Adrenal gland (tissue), 9 donors: ENCODE measurements at regions not wholly inside any gene's neighbourhood (a gene's known extent, or its start where the extent isn't known, plus 50 kb on each side); places are given as distances from the start of the nearest gene placed in this dataset.
"Not testable (repeated sequence)": the region's sequence is repeated elsewhere in the genome, so short reads cannot be mapped to it uniquely, and the experiment has no call there.

Source experiments
- DNase-seq, 7 donors: peaks; one replicate each; pipeline ENCODE4 v3.0.0-alpha.2; 2019 to 2020
- H3K27ac ChIP-seq, 5 donors: fragments of 200-600 bp; sonication (generic) in 4 of 5; 1 replicate in 3 of 5; 2 replicates in 2 of 5; pipeline versions ENCODE4 v1.5.1 to v1.8.0; 2016 to 2020; ENCODE audit warnings: mild to moderate bottlenecking in 1 of 5
- H3K27me3 ChIP-seq: fragments of 200-600 bp; 2 replicates; pipeline ENCODE4 v1.8.0; 2021
- H3K36me3 ChIP-seq, 2 donors: fragments of 200-600 bp; replicated peaks in 1 of 2; 1 replicate in 1 of 2; 2 replicates in 1 of 2; pipeline versions ENCODE4 v1.5.1 to v1.8.0; 2018 to 2022
- H3K4me1 ChIP-seq, 2 donors: fragments of 200-600 bp; replicated peaks in 1 of 2; 1 replicate in 1 of 2; 2 replicates in 1 of 2; pipeline versions ENCODE4 v1.5.1 to v1.8.0; 2018 to 2021
- H3K4me3 ChIP-seq, 4 donors: fragments of 200-600 bp; sonication (generic) in 3 of 4; one replicate each; pipeline ENCODE4 v1.5.1; 2016 to 2018
- H3K9me3 ChIP-seq, 3 donors: fragments of 200-600 bp; sonication (generic) in 1 of 3; replicated peaks in 1 of 3; 1 replicate in 2 of 3; 2 replicates in 1 of 3; pipeline versions ENCODE4 v1.5.1 to v1.8.0; 2016 to 2021
- POLR2A ChIP-seq, 2 donors: fragments of 450-650 bp; IDR thresholded peaks; one replicate each; pipeline ENCODE4 v1.6.1; 2017; ENCODE audit warnings: antibody characterized with exemption in 2 of 2, mild to moderate bottlenecking in 2 of 2, moderate library complexity in 1 of 2
- WGBS, 4 donors: extraction: QIAGEN DNeasy Blood & Tissue Kit in 2 of 4; methylation state at CpG; one replicate each; pipeline versions ENCODE4 v1.1.5 to v1.1.7; 2013 to 2017; 5-methylcytosine and 5-hydroxymethylcytosine counted together
- intact Hi-C, 2 donors: fragments of 100-400 bp; cut with DNase I; formaldehyde crosslinking; loops; one replicate each; pipeline versions ENCODE4 v1.14.1 to v1.15.0; 2022 to 2023
- TF ChIP-seq, protein P1 (sequence below), 6 experiments: fragments of 450-650 bp in 4 of 6; fragments of 200-600 bp in 2 of 6; sonication (generic) in 1 of 6; IDR thresholded peaks; 1 replicate in 5 of 6; 2 replicates in 1 of 6; pipeline versions ENCODE4 v1.5.1 to v1.8.0; 2016 to 2021; ENCODE audit warnings: antibody characterized with exemption in 6 of 6, mild to moderate bottlenecking in 2 of 6, moderate library complexity in 1 of 6
- donor health status: healthy with polysubstance abuse.
- donor health status: Bipolar disorder and iron deficiency.
- donor health status: DM: yes; HTN: yes; CAD: no.
- donor health status: DM: no; HTN: no; CAD: no.
- donor health status: DM: no; HTN: no; CAD: no.

DNA sequence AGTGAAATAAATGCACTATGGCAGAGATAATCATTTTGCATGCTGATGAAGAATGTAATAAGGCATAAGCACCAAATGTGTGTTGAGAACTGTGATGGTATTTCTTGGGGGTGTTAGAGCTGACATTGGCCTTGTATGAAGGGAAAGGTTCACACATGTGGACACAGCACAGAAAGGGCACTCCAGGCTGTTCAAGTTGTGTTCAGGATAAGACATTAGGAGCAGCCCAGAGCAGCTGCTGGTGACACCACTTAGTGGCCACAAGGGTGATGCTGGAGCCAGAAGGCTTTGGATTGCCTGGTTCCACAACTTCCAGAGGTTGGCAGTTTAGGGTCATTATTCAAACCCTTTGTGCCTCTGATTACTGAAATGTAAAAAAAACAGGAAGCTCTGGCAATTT lies 155.4 kb downstream of the GOLGA6L6 start:
- H3K27ac ChIP-seq, result no peak overlapping the region
- H3K27me3 ChIP-seq, result no peaks in the 10 kb centered on the region
- no peaks in the 10 kb centered on the region for H3K4me1 ChIP-seq
- TF ChIP-seq, protein P1, sequence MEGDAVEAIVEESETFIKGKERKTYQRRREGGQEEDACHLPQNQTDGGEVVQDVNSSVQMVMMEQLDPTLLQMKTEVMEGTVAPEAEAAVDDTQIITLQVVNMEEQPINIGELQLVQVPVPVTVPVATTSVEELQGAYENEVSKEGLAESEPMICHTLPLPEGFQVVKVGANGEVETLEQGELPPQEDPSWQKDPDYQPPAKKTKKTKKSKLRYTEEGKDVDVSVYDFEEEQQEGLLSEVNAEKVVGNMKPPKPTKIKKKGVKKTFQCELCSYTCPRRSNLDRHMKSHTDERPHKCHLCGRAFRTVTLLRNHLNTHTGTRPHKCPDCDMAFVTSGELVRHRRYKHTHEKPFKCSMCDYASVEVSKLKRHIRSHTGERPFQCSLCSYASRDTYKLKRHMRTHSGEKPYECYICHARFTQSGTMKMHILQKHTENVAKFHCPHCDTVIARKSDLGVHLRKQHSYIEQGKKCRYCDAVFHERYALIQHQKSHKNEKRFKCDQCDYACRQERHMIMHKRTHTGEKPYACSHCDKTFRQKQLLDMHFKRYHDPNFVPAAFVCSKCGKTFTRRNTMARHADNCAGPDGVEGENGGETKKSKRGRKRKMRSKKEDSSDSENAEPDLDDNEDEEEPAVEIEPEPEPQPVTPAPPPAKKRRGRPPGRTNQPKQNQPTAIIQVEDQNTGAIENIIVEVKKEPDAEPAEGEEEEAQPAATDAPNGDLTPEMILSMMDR (IDR thresholded peaks at IDR 0.05), result no peak
- no peak for TF ChIP-seq POLR2A (IDR thresholded peaks at IDR 0.05)
- H3K36me3 ChIP-seq, result no peaks in the 10 kb centered on the region
- H3K4me3 ChIP-seq, result no peak overlapping the region
- DNase-seq, result no peak
- intact Hi-C loops, result no loop called here
- H3K9me3 ChIP-seq, result no peaks in the 10 kb centered on the region

DNA sequence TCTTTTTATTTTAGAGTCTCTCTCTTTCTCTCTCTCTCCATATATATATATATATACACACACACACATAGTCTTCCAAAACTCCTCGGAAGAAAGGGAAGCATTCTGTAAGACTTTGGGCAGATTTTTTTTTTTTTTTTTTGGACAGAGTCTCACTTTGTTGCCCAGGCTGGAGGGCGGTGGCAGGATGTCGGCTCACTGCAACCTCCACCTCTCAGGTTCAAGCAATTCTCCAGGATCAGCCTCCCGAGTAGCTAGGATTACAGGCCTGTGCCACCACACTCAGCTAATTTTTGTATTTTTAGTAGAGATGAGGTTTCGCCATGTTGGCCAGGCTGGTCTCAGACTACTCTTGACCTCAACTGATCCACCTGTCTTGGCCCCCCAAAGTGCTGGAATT lies 161.4 kb downstream of the GOLGA6L6 start:
- intact Hi-C loops, result not testable (repeated sequence)

DNA sequence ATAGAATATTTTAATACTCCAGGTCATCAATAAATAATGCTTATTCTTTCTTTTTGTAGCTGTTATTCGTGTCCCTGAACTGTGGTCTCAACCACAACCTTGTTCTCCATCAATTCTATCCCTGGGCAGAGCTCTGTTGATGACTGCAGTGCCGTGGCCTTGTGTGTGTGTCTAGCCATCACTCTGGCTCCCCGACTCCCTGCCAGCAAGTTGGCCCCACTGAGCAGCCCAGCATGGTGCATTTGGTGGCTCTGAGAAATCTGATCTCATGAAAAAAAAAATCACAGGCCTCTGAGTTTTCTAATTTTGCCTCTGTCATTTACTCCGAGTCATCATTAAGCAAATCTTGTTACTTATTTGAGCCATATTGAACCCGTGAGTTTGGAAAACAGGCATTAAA lies 164.7 kb downstream of the GOLGA6L6 start:
- H3K9me3 ChIP-seq, result no peaks in the 10 kb centered on the region
- intact Hi-C loops, result no loop called here
- no peak for DNase-seq
- H3K27me3 ChIP-seq, result no peaks in the 10 kb centered on the region
- no peak overlapping the region for H3K4me3 ChIP-seq
- TF ChIP-seq, protein P1 (IDR thresholded peaks at IDR 0.05), result no peak
- no peak for TF ChIP-seq POLR2A (IDR thresholded peaks at IDR 0.05)
- H3K27ac ChIP-seq, result no peak overlapping the region
- 56 to 62% (median 60%) methylated on average over 5 of the region's 5 CpGs for WGBS, 4 donors
- H3K4me1 ChIP-seq, result no peaks in the 10 kb centered on the region
- no peaks in the 10 kb centered on the region for H3K36me3 ChIP-seq

More for the DNA sequence above, 161.4 kb downstream of the GOLGA6L6 start:
- not testable (repeated sequence) for H3K9me3 ChIP-seq, DNase-seq, H3K4me1 ChIP-seq, H3K27me3 ChIP-seq, H3K4me3 ChIP-seq, H3K36me3 ChIP-seq, H3K27ac ChIP-seq
- WGBS, 4 donors, result 55 to 79% (median 70%) methylated on average over 5 of the region's 5 CpGs

DNA sequence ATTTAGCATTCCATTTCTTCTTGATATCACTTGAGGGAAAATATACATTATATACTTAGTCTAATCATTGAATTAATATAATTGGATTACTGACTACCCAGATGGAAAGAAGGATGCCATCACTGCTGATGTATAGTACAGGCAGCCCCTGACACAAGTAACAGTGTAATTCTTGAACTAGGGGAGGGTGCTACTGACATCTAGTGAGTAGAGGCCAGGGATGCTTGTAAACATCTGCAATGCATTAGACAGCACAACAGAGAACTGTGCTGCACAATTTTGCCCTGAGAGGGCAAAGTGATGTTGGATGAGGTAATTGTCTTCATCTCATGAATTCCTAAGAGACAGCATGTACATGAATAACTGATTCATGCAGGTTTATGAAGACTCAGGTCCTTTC lies 169.2 kb downstream of the GOLGA6L6 start:
- H3K27ac ChIP-seq, H3K27me3 ChIP-seq, H3K9me3 ChIP-seq, DNase-seq, H3K4me1 ChIP-seq, intact Hi-C loops, H3K36me3 ChIP-seq, H3K4me3 ChIP-seq: not testable (repeated sequence)

DNA sequence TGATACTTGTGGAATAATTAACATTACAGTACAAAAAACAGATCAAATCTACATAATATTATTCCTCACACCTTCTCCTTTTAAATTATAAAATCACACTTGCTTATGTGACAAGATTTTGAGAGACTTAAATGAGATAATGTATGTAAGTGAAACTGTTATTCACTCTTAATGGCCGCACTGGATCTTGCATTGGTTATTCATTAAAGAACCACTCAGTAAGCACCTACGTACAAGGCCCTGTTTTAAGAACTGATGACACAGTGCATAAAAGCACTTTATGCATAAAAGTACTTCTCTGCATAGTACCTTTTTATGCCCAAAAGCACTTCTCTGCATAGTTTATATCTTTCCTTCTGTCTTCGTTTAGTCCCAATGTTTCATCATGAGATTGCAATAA lies 172.1 kb downstream of the GOLGA6L6 start:
- WGBS, 4 donors, result 58 to 67% (median 63%) methylated on average over 3 of the region's 3 CpGs
- Histone ChIP-seq H3K9me3 (no peaks in the 10 kb centered on the region), H3K4me1 (no peaks in the 10 kb centered on the region), H3K4me3 (no peak overlapping the region), H3K27me3 (no peaks in the 10 kb centered on the region), H3K27ac (no peak overlapping the region), H3K36me3 (no peaks in the 10 kb centered on the region)
- DNase-seq, result no peak
- TF ChIP-seq, protein P1 (IDR thresholded peaks at IDR 0.05), result no peak
- TF ChIP-seq POLR2A (IDR thresholded peaks at IDR 0.05), result no peak
- intact Hi-C loops, result no loop called here
